ENCODE measurements at regions not wholly inside any gene's neighbourhood (a gene's known extent, or its start where the extent isn't known, plus 50 kb on each side); places are given as distances from the start of the nearest gene placed in this dataset.

DNA sequence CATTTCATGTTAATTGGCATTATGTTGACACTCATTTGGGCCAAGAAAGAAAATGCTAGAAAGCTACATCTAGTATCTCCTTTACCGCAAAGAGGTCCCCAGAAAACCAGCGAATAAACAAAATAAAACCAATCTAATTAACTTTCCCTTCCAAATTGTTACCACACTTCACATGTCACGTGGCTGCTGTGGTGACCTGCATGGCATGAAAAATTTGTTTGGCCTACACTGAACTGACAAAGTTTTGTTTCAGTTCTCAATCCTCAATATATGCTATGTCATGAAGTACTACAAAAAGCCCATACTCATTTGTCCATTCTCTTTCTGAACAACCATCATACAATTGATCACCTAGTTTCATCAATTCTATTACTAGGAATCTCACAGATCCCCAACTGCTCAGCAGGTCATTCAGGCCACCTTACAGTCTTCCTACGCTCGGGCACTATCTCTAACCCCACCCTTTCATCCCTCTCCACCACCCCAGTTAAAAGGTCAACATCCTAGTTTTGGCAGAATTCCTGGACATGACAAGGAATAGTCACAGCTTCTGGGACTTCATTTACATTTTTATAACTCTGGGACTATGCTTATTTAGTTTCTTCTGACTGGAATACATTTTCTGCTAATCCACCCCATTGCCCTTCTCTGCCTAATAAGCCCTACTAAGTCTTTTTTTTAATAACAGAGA is 480.4 kb downstream of the IGSF11 start:
- DNase-seq, result no peak

- DNase-seq, result no peak
Observed at GRCh38 chr3:118556983-118557382, 477.7 kb downstream of the IGSF11 start.

DNA sequence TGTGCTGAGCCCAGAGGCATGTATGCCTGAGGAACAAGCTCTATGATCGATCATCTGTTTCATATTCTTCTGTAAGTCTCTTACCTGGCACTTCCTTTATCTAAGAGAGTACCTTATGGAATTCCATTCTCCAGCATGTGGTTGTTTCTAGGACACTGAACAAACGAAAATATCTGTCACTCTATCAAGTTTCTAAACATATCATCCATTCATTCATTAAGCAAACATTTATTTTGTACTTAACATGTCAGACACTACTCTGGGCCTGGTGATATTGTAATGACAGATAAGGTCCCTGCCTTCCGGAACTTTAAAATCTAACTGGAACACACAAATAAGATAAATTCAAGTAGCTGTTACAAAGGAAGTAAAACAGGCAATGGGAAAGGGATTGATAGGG is 477.1 kb downstream of the IGSF11 start:
- no peak for DNase-seq

- no peak for DNase-seq
Observed at GRCh38 chr3:118559286-118559685, 475.4 kb downstream of the IGSF11 start.

DNA sequence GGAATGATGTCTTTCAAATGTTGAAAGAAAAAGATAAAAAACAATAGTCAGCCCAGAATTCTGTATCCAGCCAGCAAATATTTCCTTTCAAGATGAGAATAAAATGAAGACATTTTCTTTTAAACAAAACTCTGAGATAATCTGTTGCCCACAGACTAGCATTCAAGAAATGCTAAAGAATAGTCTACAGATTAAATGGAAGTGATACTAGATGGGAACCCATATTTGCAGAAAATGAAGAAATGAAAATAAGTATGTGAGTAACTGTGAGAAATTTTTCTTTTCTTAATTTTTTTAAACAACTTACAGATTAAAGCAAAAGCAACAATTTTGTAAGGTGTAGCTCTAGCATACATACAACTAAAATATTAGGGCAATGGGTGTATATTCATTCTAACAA is 469.8 kb downstream of the IGSF11 start:
- DNase-seq, result no peak

DNA sequence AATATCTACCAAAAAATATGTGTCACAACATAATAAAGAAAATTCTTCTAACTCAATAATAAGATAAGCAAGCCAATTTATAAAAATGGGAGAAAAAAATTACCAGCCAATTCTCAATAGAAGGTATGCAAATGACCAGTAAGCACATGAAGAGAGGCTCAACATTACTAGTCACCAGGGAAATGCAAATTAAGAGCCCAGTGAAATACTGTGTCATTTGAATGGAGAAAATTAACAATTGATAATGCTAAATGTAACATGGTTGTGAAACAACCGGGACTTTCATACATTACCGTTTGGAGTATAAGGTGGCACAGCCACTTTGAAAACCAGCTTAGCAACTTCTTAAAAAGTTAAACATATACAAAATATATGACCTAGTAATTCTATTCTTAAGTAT is 460.7 kb downstream of the IGSF11 start:
- no peak for DNase-seq

DNA sequence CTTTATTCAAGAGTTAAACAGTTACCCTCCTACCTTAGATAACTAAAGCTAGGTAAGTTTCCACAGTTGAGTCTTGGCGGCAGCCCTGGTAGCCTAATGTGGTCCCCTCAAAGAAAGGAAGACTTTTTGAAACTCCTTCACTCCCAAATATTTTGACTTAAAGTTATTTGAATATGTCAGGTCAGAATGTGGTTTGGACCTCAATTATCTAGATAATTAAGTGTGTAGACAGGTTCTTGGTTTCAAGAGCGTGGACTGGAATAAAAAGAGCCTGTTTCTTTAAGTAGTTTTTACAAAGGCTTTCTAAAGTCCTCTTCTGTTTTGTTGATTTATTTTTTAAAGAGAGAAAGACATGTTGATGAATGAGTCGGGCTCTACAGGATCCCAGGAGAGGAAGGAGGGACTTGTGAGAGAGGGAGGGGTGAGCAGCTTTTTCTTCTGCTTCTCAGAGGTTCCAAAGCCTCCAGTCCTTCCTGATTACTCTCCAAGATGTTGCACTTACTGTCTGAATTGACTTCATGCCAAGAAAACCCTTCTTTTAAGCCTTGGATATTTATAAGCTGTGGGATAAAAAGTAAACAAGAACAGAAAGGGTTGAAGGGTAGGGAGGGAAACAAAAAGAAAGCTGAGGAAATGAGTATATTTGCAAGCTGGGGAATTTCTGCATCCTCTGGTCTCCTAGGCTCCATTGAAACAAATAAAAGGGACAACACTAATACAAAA is 457.4 kb downstream of the IGSF11 start:
- no peak for DNase-seq

DNA sequence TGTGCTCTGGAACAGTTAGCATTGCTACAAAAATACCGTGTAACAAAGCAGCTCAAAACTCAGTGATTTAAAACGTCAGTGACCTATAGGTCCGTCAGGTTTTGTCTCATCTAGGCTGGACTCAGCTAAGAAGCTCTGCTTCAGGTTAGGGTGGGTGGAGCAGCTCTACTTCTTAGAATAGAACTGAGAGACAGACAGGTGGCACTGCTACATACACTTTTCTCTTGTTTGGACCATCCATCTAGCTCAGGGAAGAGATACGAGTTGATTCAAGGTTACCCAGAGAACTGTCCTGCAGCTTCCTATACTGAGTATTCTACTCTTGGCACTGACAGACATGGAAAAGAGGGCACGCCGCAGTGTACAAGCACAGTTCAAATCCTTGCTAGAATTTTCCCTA is 456.1 kb downstream of the IGSF11 start:
- DNase-seq, result no peak

DNA sequence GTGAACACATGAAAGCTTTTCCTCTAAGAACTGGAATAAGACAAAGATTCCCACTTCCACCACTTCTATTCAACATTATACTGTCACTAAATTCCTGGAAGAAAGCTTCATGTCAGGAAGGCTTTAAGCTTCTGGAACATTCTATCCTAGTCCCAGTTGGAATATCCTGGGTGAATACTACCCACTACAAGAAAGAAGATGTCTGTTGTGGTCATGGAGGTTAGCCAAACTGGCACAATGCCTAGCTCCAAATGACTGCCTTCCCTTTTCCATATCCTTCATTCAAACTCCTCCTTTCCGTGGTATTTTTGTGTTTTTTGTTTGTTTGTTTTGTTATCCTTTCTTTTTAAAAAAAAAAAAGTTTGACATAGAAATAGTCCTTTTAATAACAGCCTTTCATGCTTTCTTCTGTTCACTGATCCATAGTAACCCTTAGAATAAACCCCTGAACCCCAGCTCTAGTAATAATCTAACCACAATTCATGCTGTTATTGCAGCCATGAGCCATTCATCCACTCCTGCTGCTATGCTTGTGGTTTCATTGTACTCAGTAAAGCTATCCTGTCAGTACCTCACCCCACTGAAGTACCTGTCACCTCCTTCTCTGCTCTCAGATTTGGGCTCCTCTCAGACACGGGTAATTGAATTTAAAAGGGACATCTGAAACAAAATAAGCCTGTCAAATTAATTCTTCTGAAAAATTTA is 447.5 kb downstream of the IGSF11 start:
- no peak for DNase-seq

- DNase-seq, result no peak
Observed at GRCh38 chr3:118587847-118588246, 446.8 kb downstream of the IGSF11 start.

DNA sequence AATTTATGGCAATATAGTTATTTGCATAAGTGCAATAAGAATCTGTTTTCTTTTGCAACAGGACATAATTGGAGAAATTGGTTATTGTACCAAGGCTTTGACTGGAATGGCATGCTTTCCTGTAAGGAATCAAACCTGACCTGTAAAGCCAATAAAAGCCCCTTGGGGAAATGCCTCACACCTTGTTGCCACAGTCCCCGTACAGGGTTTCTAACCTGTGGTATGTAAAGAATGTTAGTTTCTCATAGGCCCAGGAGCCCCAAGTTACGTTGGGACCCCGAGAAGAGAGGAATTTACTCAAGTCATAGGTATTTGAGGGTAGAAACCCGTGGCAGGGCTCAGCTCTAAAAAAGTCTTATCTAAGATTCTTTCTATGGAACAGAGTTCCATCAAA is 441.4 kb downstream of the IGSF11 start:
- no peak for DNase-seq

DNA sequence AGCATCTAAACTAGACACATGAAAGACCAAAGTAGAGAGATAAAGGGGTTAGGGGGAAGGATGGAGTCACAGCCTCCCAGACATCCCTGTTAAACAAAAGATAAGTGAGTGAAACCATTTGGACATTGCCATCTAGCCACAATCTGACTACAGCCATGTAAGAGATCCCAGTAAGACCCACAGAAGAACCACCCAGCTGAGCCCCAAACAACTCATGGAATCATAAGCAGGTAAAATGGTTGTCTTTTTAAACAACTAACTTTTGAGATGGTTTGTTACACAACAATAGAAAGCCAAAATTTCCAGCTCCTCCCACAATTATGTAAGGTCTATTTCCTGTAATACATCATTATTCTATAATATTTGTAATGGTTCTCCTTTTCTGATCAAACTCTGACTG is 437.5 kb downstream of the IGSF11 start:
- DNase-seq, result no peak

DNA sequence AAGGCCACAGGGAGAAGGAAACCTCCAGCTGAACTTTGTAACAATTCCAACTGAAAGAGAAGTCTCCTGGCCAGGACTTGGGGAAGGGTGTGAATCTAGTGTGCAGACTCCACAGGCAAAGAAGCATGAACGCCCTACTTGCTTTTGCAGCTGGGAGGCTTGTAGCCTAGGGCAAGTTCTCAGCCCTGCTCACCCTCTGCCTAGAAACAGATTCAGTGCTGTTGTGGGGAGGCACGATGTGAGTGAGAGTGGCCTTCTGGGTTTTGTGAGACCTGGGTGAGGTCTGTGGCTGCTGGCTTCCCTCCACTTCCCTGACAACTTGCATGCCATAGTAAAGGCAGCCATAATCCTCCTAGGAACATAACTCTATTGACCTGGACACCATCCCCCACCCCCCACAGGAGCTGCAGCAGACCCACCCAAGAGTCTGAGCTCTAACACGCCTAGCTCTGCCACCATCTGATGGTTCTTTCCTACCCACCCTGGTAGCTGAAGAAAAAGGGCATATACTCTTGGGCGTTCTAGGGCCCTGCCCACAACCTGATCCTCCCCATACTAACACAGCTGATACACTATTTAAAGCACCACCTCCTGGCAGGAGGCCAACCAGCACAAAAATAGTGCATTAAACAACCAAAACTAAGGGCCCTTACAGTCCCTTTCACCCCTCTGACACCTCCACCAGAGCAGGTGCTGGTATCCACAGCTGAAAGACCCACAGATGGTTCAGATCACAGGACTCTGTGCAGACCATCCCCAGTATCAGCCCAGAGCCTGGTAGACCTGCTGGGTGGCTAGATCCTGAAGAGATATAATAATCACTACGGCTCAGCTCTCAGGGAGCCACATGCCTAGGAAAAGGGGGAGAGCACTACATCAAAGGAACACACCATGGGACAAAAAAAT is 426.5 kb downstream of the IGSF11 start:
- DNase-seq, result no peak

GRCh38 chr3:118618247-118619040 is 416.2 kb downstream of the IGSF11 start:
- DNase-seq, result no peak

- DNase-seq, result no peak
Observed at GRCh38 chr3:118626453-118626852, 408.2 kb downstream of the IGSF11 start.

GRCh38 chr3:118628704-118629341 is 405.8 kb downstream of the IGSF11 start:
- peak; percentile 39 for DNase-seq

DNA sequence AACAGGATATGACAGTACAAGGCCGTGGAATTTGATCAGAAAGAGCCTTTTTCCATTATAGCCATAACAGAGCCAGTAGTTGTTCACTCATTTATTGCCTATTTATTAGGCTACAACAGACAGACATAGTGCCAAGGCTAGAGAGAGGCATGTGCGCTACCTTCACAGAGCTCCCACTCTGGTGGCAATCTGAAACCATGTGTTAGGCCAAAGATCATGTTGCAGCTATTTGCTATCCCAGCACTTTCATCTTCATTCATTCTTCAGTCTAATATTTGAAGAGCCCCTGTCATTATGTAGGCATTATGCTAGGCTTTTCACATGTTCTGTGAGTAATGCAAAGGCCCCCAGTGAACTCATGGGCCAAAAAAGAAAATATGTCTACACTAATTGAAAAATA is 404.8 kb downstream of the IGSF11 start:
- no peak for DNase-seq

- DNase-seq, result no peak
Observed at GRCh38 chr3:118635711-118636110, 398.9 kb downstream of the IGSF11 start.

DNA sequence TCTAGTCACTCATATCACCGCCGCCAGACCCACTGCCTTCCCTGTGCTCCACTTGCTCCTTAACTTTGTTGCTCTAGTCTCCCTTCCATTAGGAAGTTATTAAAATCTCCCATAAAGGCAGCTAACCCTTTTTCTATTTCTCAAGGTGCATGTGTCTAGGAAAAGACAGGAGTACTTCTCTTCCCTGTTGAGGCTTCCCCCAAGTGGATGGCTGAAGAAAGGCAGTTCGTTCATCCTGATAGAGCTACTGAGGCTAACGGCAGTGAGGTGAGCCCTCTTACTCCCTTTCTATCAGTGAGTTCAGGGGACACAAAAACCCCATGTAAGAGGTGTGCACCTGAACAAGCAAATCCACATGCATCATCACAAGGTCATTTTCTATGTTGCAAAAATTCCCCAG is 397.8 kb downstream of the IGSF11 start:
- no peak for DNase-seq

GRCh38 chr3:118637846-118638245 is 396.8 kb downstream of the IGSF11 start:
- DNase-seq, result no peak

- no peak for DNase-seq
Observed at GRCh38 chr3:118641608-118642007, 393.0 kb downstream of the IGSF11 start.

DNA sequence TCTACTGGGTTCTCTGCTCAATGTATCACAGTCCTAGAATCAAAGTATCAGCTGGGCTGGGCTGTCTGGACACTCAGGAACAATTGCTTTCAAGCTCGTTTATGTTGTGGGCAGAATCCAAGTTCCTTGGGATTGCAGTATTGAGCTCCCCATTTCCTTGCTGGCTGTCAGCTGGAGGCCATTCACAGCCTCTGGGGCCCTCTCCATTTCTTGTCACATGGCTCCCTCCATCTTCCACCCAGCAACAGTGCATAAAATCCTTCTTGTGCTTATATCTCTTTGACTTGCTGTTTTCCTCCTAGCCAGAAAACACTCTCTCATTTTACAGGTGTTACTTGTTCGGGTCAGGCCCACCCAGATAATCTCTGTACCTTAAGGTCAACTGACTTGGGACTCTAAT is 363.5 kb downstream of the IGSF11 start:
- DNase-seq, result no peak
